HCT116 (cell line): ENCODE measurements at regions not wholly inside any gene's neighbourhood (a gene's known extent, or its start where the extent isn't known, plus 50 kb on each side); places are given as distances from the start of the nearest gene placed in this dataset.

Experiments used
- ATAC-seq: fragments of 200-7000 bp; cut with Tn5 transposase; 2 replicates; pipeline ENCODE4 v1.9.1; 2020; ENCODE audit warnings: mild to moderate bottlenecking, moderate library complexity
- BruUV-seq: library from RNA; stranded (reverse); fragments of 400-500 nt; replicated peaks from 2 replicates; lab custom pipeline; 2021; lab: Mats Ljungman, UMichigan
- CTCF ChIA-PET: fragments of 300-600 bp; sonication (Branson Sonifier 250); formaldehyde crosslinking; loops from one replicate; lab custom pipeline; 2021; ENCODE audit warnings: antibody characterized with exemption; lab: Charles Lee
- POLR2A ChIA-PET: fragments of 300-600, 350-600 bp; sonication (Branson Sonifier 250); formaldehyde crosslinking; loops from one replicate; lab custom pipeline; 2021; ENCODE audit warnings: antibody characterized with exemption; lab: Charles Lee
- RAD21 ChIA-PET, 2 experiments: fragments of 300-600 bp; sonication (Branson Sonifier 250); formaldehyde crosslinking; loops; one replicate each; lab custom pipeline; 2023; ENCODE audit warnings: low total read pairs in 2 of 2; ENCODE audit not compliant: uncharacterized antibody in 2 of 2, unreplicated experiment in 2 of 2, low non-redundant PET in 1 of 2; lab: Charles Lee
- DNase-seq: peaks from one replicate; pipeline ENCODE4 v3.0.0-alpha.2; 2010; ENCODE audit warnings: low read depth, low spot score
- H2AFZ ChIP-seq: fragments of 200-600 bp; shearing (Covaris generic), sonication (generic); 2 replicates; pipeline ENCODE4 v1.6.1; 2017; ENCODE audit warnings: low read depth, mixed run types, mixed read lengths, antibody characterized with exemption, low read length; ENCODE audit not compliant: poor library complexity, severe bottlenecking
- H3K27ac ChIP-seq: 2 replicates; pipeline ENCODE4 v1.5.1; 2012; ENCODE audit warnings: low read depth, low read length
- H3K27me3 ChIP-seq: fragments of 200-600 bp; sonication (generic); 2 replicates; pipeline ENCODE4 v1.6.1; 2016; ENCODE audit warnings: mixed run types, low read length, mixed read lengths; ENCODE audit not compliant: insufficient read depth
- H3K36me3 ChIP-seq, 2 experiments: fragments of 200-500 bp in 1 of 2; fragments of 200-600 bp in 1 of 2; sonication (Bioruptor generic) in 1 of 2; sonication (generic) in 1 of 2; 2 replicates each; pipeline versions ENCODE4 v1.5.1 to v1.6.1; 2014 to 2016; ENCODE audit warnings: low read length in 2 of 2, inconsistent platforms in 1 of 2, mixed read lengths in 1 of 2, mixed run types in 1 of 2; ENCODE audit not compliant: insufficient read depth in 2 of 2, control insufficient read depth in 1 of 2
- H3K4me1 ChIP-seq, 2 experiments: fragments of 200-600 bp in 1 of 2; sonication (generic) in 1 of 2; 2 replicates each; pipeline versions ENCODE4 v1.5.1 to v1.6.1; 2012 to 2017; ENCODE audit warnings: low read length in 2 of 2, inconsistent platforms in 1 of 2, mild to moderate bottlenecking in 1 of 2, mixed read lengths in 1 of 2, mixed run types in 1 of 2, moderate library complexity in 1 of 2; ENCODE audit not compliant: insufficient read depth in 2 of 2, control insufficient read depth in 1 of 2
- H3K4me2 ChIP-seq: fragments of 200-600 bp; sonication (generic); 2 replicates; pipeline ENCODE4 v1.6.1; 2017; ENCODE audit warnings: mixed run types, low read length, mixed read lengths
- H3K4me3 ChIP-seq, 2 experiments: fragments of 200-600 bp in 1 of 2; sonication (generic) in 1 of 2; replicated peaks in 1 of 2; 2 replicates each; pipeline ENCODE4 v1.5.1; 2011 to 2016; ENCODE audit warnings: low read length in 2 of 2, control low read depth in 1 of 2, low read depth in 1 of 2, mild to moderate bottlenecking in 1 of 2, mixed read lengths in 1 of 2, mixed run types in 1 of 2
- H3K79me2 ChIP-seq: fragments of 200-600 bp; sonication (generic); 2 replicates; pipeline ENCODE4 v1.6.1; 2017; ENCODE audit warnings: mild to moderate bottlenecking, mixed run types, low read length, moderate library complexity, mixed read lengths; ENCODE audit not compliant: insufficient read depth
- H3K9ac ChIP-seq: fragments of 200-600 bp; sonication (generic); 2 replicates; pipeline ENCODE4 v1.6.1; 2016; ENCODE audit warnings: low read length, mixed read lengths
- H3K9me2 ChIP-seq: fragments of 200-600 bp; sonication (generic), shearing (Covaris generic); 2 replicates; pipeline ENCODE4 v1.6.1; 2017; ENCODE audit warnings: mixed run types, mild to moderate bottlenecking, moderate library complexity; ENCODE audit not compliant: insufficient read depth
- H3K9me3 ChIP-seq, 2 experiments: fragments of 200-500 bp in 1 of 2; fragments of 200-600 bp in 1 of 2; sonication (Bioruptor generic) in 1 of 2; sonication (generic) in 1 of 2; 2 replicates each; pipeline ENCODE4 v1.6.1; 2014 to 2017; ENCODE audit warnings: low read length in 2 of 2, mixed read lengths in 2 of 2, inconsistent platforms in 1 of 2, low read depth in 1 of 2, mild to moderate bottlenecking in 1 of 2, mixed run types in 1 of 2, moderate library complexity in 1 of 2; ENCODE audit not compliant: control insufficient read depth in 1 of 2, insufficient read depth in 1 of 2
- H4K20me1 ChIP-seq: fragments of 200-600 bp; sonication (generic), shearing (Covaris generic); 2 replicates; pipeline ENCODE4 v1.6.1; 2017; ENCODE audit warnings: mixed run types, mild to moderate bottlenecking, moderate library complexity; ENCODE audit not compliant: insufficient read depth
- CBX3 ChIP-seq: IDR thresholded peaks from 2 replicates; pipeline ENCODE4 v1.6.1; 2012; ENCODE audit warnings: low read depth
- EGR1 ChIP-seq: IDR thresholded peaks from 2 replicates; pipeline ENCODE4 v1.6.1; 2012; ENCODE audit warnings: low read depth
- ELF1 ChIP-seq: IDR thresholded peaks from 2 replicates; pipeline ENCODE4 v1.6.1; 2012; ENCODE audit warnings: low read depth, borderline replicate concordance
- EZH2 ChIP-seq: fragments of 200-600 bp; sonication (generic); IDR thresholded peaks from 2 replicates; pipeline ENCODE4 v1.6.1; 2017; ENCODE audit warnings: antibody characterized with exemption, mixed run types
- EZH2phosphoT487 ChIP-seq: fragments of 200-600 bp; IDR thresholded peaks from 2 replicates; pipeline ENCODE4 v1.6.1; 2018; ENCODE audit warnings: antibody characterized with exemption, borderline replicate concordance
- FOSL1 ChIP-seq: IDR thresholded peaks from 2 replicates; pipeline ENCODE4 v1.6.1; 2012; ENCODE audit warnings: low read depth
- JUND ChIP-seq: IDR thresholded peaks from 2 replicates; pipeline ENCODE4 v1.6.1; 2012
- MAX ChIP-seq: IDR thresholded peaks from 2 replicates; pipeline ENCODE4 v1.6.1; 2012
- POLR2A ChIP-seq: IDR thresholded peaks from 2 replicates; pipeline ENCODE4 v1.7.0; 2011; ENCODE audit warnings: borderline replicate concordance; ENCODE audit not compliant: insufficient read depth, insufficient read length; ENCODE audit errors: extremely low read depth
- SIN3A ChIP-seq: IDR thresholded peaks from 2 replicates; pipeline ENCODE4 v1.6.1; 2012; ENCODE audit warnings: low read depth
- SP1 ChIP-seq: IDR thresholded peaks from 2 replicates; pipeline ENCODE4 v1.6.1; 2012; ENCODE audit warnings: low read depth
- SRF ChIP-seq: IDR thresholded peaks from 2 replicates; pipeline ENCODE4 v1.6.1; 2012; ENCODE audit warnings: low read depth
- YY1 ChIP-seq: IDR thresholded peaks from 2 replicates; pipeline ENCODE4 v1.6.1; 2011; ENCODE audit warnings: low read length, low read depth, moderate library complexity, mild to moderate bottlenecking; ENCODE audit not compliant: insufficient replicate concordance; ENCODE audit errors: extremely low read depth
- ZFX ChIP-seq: fragments of 450-650 bp; IDR thresholded peaks from 2 replicates; pipeline ENCODE4 v1.6.1; 2017
- ZNF274 ChIP-seq: fragments of 200-500 bp; sonication (Bioruptor generic); IDR thresholded peaks from 2 replicates; pipeline ENCODE4 v1.6.1; 2014; ENCODE audit warnings: mild to moderate bottlenecking, low read depth, low read length, inconsistent platforms
- intact Hi-C: fragments of 100-400 bp; cut with micrococcal nuclease; formaldehyde crosslinking; loops from 2 replicates; pipeline ENCODE4 v1.10.0; 2022
- TF ChIP-seq, protein P1 (sequence below): IDR thresholded peaks from 2 replicates; pipeline ENCODE4 v1.6.1; 2012; ENCODE audit warnings: low read depth
- TF ChIP-seq, protein P2 (sequence below): IDR thresholded peaks from 2 replicates; pipeline ENCODE4 v1.6.1; 2011; ENCODE audit warnings: mild to moderate bottlenecking, low read length, moderate library complexity; ENCODE audit not compliant: insufficient replicate concordance; ENCODE audit errors: extremely low read depth

- Histone ChIP-seq H3K79me2 (no peaks in the 10 kb centered on the region), H3K4me3 (no peak overlapping the region), H3K36me3 (no peaks in the 10 kb centered on the region), H3K4me1 (no peaks in the 10 kb centered on the region), H3K9me3 (peaks cover 11 to 37% of the 10 kb centered on the region in 2 experiments; a peak in 2 of 4 replicates), H3K9ac (no peak overlapping the region), H2AFZ (no peak overlapping the region), H3K9me2 (no peaks in the 10 kb centered on the region), H3K4me2 (no peak overlapping the region), H3K27ac (no peak overlapping the region), H4K20me1 (no peaks in the 10 kb centered on the region), H3K27me3 (no peaks in the 10 kb centered on the region)
- CTCF ChIA-PET, result no interaction called here
- DNase-seq, result no peak
- no peak for TF ChIP-seq ZNF274
- TF ChIP-seq YY1, result no peak
- TF ChIP-seq SP1, result no peak
- no peak for TF ChIP-seq EGR1
- TF ChIP-seq SRF, result no peak
- no peak for TF ChIP-seq JUND
- no peak for TF ChIP-seq SIN3A
- no peak for TF ChIP-seq MAX
- TF ChIP-seq CBX3, result no peak
- TF ChIP-seq, protein P1, sequence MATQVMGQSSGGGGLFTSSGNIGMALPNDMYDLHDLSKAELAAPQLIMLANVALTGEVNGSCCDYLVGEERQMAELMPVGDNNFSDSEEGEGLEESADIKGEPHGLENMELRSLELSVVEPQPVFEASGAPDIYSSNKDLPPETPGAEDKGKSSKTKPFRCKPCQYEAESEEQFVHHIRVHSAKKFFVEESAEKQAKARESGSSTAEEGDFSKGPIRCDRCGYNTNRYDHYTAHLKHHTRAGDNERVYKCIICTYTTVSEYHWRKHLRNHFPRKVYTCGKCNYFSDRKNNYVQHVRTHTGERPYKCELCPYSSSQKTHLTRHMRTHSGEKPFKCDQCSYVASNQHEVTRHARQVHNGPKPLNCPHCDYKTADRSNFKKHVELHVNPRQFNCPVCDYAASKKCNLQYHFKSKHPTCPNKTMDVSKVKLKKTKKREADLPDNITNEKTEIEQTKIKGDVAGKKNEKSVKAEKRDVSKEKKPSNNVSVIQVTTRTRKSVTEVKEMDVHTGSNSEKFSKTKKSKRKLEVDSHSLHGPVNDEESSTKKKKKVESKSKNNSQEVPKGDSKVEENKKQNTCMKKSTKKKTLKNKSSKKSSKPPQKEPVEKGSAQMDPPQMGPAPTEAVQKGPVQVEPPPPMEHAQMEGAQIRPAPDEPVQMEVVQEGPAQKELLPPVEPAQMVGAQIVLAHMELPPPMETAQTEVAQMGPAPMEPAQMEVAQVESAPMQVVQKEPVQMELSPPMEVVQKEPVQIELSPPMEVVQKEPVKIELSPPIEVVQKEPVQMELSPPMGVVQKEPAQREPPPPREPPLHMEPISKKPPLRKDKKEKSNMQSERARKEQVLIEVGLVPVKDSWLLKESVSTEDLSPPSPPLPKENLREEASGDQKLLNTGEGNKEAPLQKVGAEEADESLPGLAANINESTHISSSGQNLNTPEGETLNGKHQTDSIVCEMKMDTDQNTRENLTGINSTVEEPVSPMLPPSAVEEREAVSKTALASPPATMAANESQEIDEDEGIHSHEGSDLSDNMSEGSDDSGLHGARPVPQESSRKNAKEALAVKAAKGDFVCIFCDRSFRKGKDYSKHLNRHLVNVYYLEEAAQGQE, result no peak
- TF ChIP-seq, protein P2, sequence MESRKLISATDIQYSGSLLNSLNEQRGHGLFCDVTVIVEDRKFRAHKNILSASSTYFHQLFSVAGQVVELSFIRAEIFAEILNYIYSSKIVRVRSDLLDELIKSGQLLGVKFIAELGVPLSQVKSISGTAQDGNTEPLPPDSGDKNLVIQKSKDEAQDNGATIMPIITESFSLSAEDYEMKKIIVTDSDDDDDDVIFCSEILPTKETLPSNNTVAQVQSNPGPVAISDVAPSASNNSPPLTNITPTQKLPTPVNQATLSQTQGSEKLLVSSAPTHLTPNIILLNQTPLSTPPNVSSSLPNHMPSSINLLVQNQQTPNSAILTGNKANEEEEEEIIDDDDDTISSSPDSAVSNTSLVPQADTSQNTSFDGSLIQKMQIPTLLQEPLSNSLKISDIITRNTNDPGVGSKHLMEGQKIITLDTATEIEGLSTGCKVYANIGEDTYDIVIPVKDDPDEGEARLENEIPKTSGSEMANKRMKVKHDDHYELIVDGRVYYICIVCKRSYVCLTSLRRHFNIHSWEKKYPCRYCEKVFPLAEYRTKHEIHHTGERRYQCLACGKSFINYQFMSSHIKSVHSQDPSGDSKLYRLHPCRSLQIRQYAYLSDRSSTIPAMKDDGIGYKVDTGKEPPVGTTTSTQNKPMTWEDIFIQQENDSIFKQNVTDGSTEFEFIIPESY, result no peak
- no peak for TF ChIP-seq ELF1
- no peak for TF ChIP-seq EZH2
- no peak for TF ChIP-seq ZFX
- no peak for TF ChIP-seq EZH2phosphoT487
- no peak for TF ChIP-seq FOSL1
- TF ChIP-seq POLR2A, result no peak
- POLR2A ChIA-PET, result no interaction called here
- BruUV-seq, result no TSS peak
- intact Hi-C loops, result no loop called here
- no peak for ATAC-seq
- RAD21 ChIA-PET, result no interaction called here
These were observed 907.4 kb downstream of the UQCRFS1 start for GRCh38 chr19:28305513-28305912.
